Hematopoietic multipotent progenitor cell treated with erythropoietin and hydrocortisone succinate and interleukin-3 and kit ligand, for 6 days (in vitro differentiated cells): ENCODE measurements at regions not wholly inside any gene's neighbourhood (a gene's known extent, or its start where the extent isn't known, plus 50 kb on each side); places are given as distances from the start of the nearest gene placed in this dataset.
"Not testable (repeated sequence)": the region's sequence is repeated elsewhere in the genome, so short reads cannot be mapped to it uniquely, and the experiment has no call there.

ENCODE experiments used
- DNase-seq: peaks from one replicate; pipeline ENCODE4 v3.0.0-alpha.2; 2015

DNA sequence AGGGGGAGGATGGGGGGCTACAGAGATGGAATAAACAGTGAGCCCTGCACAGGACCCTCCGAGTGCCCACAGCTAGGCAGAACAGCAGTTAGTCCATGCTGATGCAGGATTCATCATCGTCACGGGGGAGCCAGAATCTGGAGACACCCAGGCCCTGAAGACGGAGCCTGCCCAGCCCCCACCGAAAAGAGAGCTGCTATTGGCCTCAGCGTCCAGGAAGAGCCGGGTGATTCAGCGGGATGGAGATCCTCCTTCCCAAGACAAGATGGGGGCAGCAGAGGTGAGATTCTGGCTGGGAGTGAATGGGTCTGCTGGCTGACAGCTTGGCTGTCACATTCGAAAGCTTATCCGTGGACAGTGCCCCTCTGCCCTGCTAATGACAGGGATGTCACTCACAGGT lies 133.6 kb upstream of the CRHR1 start:
- no peak for DNase-seq

DNA sequence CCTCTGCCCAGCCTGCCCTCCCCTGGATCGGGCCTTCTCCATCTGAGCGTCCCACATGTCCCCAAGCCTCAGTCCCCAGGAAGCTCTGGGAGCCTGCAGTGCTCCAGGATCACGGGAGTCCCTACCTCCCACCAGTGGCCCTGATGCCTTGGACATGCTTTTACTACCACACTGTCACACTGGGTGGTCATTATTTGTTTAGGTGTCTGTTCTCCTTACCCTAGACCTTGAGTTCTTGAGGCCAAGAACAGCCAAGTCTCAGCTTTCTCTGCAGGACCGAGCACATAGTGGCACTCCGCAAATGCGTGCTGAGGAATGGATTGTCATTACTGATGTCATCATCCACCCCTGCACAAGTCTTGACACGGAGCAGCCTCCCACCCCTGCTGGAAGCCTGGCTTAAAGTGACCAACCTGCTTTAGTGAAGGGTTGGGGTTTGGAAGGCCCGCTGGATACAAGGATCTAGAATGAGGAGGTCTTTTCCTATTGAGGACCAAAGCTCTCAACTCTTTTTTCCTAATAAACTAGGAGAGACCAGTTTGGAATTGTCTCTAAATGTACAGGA lies 132.9 kb upstream of the CRHR1 start:
- DNase-seq = no peak

DNA sequence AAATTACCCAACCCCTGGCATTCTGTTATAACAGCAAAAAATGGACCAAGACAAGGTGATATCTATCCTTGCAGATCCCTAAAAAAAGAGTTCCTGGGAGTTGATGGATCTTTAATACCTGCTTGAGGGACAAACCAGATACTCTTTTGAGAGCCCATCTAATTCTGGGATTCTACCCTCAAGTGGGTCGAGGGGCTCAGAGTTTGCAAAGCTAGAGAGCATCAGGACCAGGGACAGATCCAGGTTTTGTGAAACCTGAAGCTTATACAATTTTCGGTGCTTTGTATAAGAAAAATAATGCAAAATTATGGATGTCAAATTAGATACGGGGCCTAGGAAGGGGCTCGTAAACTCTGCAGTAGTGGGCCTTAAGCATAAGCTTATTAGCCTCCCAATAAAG lies 130.5 kb upstream of the CRHR1 start:
- no peak for DNase-seq

DNA sequence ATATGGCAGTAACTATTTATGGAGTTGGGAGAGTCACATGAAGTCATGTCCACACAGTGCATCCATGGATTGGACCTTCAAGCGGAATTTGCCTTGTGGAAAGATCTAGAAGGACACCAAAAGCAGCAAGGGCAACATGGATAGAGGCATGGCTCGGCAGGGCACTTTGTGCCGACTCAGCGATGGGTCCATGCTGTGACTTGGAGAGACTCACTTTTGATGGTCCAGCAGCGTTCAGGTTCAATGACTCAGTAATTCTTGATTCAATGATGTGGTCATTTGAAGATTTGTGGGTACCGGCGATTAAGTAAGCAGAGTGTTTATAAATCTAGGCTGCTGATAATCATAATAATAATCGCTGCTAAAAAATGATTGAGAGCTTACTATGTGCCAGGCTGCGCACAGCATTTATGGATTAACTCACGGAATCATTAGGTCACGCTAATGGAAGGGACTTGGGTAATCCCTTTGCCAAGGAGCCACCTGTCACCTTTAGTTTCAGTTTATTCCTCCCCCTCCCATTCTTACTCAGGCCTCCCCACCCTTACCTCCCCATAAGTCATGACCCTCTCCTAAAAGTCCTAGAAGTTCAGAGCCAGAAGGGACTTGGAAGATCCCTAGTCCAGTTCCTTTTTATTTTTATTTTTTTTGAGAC lies 127.5 kb upstream of the CRHR1 start:
- DNase-seq = no peak

DNA sequence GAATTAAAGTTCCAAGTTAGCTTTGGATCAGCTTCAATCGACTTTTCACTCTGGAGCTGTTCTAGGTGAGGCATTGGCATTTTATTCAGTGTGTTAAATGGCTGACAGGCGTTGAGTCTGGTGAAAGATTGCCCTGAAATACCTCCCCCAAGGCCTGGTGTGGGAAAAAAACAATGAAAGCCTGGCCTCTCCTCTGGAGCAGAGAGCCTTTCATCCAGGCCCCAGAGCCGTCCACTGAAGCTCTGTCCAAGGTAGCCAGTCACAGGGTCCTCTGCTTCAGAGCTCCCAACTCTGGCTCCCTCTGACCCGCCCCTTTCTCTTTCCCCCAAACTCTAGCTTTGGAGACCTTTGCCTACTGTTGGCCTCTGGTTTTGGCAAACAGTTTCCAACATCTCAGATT lies 123.6 kb upstream of the CRHR1 start:
- no peak for DNase-seq

DNA sequence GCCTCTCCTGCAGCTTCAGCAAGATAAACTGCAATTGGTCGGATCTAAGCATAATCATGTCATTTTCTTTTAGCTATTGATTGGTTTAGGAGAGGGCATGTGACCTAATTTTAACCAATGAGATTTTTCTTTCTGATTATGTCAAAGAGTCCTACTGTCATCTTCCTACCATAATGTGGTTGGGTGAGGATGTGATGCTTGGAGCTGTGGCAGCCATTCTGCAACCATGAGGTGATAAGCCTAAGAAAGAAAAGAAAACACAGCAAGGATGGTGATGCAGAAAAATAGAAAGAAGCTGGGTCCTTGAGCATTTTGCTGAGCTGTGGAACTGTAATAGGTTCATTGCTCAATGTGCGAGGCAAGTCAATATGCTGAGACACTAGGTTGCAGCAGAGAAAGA lies 121.7 kb upstream of the CRHR1 start:
- no peak for DNase-seq

- DNase-seq = no peak
Observed at GRCh38 chr17:45663772-45664171, 120.3 kb upstream of the CRHR1 start.

GRCh38 chr17:45664921-45665320 lies 119.2 kb upstream of the CRHR1 start:
- DNase-seq = no peak

- no peak for DNase-seq
Observed at GRCh38 chr17:45666046-45666600, 118.0 kb upstream of the CRHR1 start.

DNA sequence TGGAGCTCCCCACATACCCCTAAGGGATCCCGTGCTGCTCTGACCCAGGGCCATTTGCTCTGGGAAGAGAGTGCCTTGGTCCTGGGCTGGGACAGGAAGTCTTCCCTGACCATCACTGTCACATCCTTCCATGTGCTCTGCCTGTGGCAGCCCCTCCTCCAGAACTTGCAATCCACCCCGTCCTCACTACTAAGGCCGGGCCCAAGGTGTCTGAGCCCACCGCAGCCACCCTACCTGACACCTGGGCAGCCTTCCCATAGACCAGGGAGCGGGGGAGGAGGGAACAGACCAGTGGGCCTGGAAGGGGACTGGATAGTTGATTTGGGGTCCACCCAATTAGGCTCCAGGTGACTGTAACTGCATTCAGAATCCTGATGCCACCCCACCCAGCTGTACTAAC lies 117.5 kb upstream of the CRHR1 start:
- no peak for DNase-seq

GRCh38 chr17:45667591-45668171 lies 116.4 kb upstream of the CRHR1 start:
- no peak for DNase-seq

DNA sequence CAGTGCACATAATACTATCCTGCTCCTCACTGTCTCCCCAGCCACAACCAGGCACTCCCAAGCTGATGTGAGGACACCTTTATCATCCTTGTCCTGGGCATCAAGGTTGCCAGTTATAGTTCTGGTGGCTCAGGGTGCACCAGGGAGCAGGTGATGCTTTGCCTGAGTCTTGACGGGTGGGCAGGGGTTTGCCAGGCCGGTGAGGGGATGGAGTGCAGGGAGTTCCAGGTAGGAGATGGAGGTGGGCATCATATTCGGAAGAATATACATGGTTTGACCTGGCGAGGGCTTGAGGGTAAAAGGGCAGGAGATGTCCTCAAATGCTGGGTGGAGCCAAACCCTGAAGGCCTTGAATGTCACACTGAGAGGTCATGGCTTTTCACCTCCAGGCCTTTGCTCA lies 115.8 kb upstream of the CRHR1 start:
- no peak for DNase-seq

DNA sequence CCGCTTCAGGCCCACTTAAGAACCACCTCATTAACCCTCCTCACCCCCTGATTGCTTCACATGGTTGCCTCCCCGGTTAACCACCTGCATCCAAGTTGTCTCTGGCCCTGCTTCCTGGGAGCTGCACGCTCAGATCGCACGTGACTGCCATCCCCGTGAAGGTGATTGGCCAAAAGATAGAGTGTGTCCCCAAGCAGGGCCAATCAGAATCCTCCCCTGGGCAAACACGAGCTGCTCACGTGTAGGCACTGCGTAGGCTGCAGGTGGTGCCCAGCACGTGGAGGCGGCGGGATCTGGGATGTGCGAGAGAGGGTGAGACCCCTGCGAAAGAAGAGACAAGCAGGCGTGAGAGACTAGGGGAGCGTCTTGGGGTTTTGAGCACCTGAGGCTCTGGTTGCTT lies 111.8 kb upstream of the CRHR1 start:
- DNase-seq = no peak

DNA sequence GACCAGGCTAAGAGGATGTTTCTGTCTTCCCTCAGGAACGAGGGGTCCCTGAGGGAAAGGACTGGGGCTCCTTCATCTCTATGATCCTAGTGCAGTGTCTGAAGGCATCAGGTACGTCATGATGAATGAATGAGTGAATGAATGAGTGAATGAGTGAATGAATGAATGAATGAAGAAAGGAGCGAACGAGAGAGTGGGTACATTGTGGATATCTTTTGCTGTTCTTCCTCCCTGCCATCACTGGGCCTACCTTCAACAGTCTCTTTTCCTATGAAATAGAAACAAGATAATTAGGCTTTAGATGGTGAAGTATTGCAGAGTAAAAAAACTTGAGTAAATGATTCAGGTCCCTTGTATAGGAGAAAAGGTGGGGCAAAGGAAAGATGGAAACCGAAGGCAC lies 111.3 kb upstream of the CRHR1 start:
- no peak for DNase-seq

DNA sequence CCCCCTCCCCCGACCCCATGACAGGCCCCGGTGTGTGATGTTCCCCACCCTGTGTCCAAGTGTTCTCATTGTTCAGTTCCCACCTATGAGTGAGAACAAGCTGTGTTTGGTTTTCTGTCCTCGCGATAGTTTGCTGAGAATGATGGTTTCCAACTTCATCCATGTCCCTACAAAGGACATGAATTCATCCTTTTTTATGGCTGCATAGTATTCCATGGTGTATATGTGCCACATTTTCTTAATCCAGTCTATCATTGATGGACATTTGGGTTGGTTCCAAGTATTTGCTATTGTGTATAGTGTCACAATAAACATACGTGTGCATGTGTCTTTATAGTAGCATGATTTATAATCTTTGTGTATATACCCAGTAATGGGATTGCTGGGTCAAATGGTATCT lies 110.4 kb upstream of the CRHR1 start:
- DNase-seq = not testable (repeated sequence)

DNA sequence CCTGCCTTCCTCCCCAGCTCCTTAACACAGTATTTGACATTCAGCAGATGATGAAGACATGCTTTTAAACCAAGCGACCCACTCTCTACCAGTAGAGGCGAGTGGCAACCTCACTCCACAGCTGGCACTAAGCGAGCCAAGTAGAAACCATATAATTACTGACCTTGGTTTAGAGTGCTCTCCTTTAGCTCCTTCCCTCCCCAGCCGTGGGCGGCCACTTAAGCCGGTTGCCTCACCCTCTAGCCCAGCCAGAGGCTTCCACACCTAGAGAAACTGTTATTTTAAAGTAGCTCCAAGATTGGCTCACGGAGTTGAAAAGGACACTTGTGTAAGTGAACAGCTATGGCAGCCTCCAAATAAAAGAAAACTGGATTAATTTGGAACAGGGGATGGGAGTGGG lies 109.1 kb upstream of the CRHR1 start:
- DNase-seq = no peak

GRCh38 chr17:45675892-45676291 lies 108.2 kb upstream of the CRHR1 start:
- DNase-seq = no peak

DNA sequence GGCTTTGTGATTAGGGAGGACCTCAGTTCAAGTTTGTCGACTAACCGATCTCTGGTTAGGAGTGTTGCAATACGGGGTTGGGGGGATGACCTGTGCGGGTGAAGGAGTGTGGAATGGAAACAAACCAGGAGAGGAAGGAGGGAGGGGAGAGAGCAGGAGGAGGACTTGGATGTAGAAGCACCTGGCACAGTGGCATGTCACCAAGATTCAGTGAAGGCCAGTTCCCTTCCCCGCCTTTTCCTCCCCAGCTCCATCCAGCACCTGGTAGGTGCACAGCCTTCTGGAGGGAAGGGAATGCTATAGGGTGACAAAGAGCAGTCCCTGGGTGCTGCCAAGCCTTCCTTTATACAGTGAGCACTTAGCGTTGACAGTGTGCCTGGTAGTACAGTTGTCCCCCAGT lies 107.4 kb upstream of the CRHR1 start:
- no peak for DNase-seq

GRCh38 chr17:45677770-45678169 lies 106.3 kb upstream of the CRHR1 start:
- DNase-seq = no peak

DNA sequence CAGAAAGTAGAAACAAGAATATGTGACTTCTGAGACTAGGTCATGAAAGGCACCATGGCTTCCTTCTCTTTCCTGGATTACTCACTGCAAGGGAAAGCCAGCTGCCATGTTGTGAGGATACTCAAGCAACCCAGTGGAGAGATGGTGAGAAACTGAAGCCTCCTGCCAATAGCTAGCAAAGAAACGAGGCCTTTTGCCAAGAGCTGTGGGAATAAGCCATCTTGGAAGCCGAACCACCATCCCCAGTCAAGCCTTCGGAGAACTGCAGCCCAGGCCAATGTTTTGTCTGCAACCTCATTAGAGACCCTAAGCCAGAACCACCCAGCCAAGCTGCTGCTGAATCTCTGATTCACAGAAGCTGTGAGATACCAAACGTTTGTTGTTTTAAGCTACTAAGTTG lies 104.7 kb upstream of the CRHR1 start:
- DNase-seq = no peak

DNA sequence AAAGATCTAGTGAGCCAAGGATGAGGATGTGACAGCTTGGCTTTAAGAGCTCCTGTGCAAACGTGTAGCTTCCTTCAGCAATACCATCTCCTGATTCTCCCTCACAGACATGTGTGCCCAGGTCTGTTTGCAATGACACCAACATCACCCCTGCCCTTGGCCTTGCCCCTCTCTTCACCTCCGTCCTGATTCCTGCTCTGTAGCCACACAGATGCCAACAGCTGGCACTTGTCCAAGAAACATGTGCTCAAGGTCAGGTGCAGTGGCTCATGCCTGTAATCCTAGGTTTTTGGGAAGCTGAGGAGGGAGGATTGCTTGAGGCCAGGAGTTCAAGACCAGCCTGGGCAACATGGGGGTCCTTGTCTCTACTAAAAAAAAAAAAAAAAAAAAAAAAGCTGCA lies 103.8 kb upstream of the CRHR1 start:
- DNase-seq = no peak

- no peak for DNase-seq
Observed at GRCh38 chr17:45681706-45682105, 102.4 kb upstream of the CRHR1 start.

DNA sequence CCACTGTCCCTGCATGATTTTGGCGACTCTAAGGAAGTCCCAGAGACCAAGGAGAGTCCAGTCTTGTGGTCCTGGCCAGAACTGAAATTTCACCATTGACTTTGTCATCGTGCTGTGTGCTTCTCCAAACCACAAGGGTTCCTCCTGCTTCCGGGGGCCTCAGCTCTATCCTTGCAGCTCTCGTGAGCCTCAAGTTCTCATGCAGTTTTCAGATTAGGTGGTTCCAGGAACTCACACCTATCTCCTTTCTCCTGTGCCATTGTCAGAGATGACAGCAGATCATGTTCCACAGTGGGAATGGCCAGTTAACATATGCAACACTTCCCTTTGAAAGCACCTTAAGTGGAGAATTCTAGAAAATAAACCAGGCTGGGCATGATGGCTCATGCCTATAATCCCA lies 97.9 kb upstream of the CRHR1 start:
- no peak for DNase-seq

GRCh38 chr17:45687594-45687993 lies 96.5 kb upstream of the CRHR1 start:
- DNase-seq = no peak

DNA sequence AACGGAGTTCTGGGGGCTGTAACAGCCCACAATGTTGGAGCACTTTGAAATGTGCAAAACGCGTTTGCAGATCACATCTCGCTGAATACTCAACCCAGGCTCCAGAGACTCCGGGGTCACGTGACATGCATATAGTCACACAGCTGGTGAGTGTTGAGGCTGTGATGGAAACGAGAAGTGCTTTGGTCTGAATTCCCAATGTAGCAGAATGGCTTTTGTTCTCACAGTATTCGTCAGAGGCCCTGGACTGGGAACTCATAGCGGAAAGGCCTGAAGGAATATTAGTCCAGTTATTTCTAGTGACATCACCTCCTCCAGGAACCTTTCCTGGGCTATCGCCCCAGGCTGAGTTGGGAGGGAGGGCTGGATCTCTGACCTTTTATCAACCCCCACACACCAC lies 95.8 kb upstream of the CRHR1 start:
- no peak for DNase-seq
